Naive B cell (primary cell): ENCODE measurements at regions not wholly inside any gene's neighbourhood (a gene's known extent, or its start where the extent isn't known, plus 50 kb on each side); places are given as distances from the start of the nearest gene placed in this dataset.
"Not testable (repeated sequence)": the region's sequence is repeated elsewhere in the genome, so short reads cannot be mapped to it uniquely, and the experiment has no call there.

Experiments used
- ATAC-seq, 2 donors: fragments of 150-1000 bp; cut with Tn5 transposase; 2 replicates each; pipeline ENCODE4 v1.10.0; 2021; ENCODE audit warnings: low read depth in 2 of 2, mild to moderate bottlenecking in 2 of 2, moderate library complexity in 2 of 2
- DNase-seq: peaks from one replicate; pipeline ENCODE4 v3.0.0; 2022
- H3K27ac Mint-ChIP-seq, 6 donors: one replicate each; pipeline ENCODE4 v1.8.0; 2020 to 2022; ENCODE audit warnings: mild to moderate bottlenecking in 6 of 6, mixed read lengths in 6 of 6, moderate library complexity in 5 of 6, inconsistent platforms in 2 of 6
- H3K27me3 Mint-ChIP-seq, 3 donors: one replicate each; pipeline ENCODE4 v1.8.0; 2021 to 2022; ENCODE audit warnings: mixed read lengths in 3 of 3, mild to moderate bottlenecking in 1 of 3
- H3K36me3 Mint-ChIP-seq, 2 donors: one replicate each; pipeline ENCODE4 v1.8.0; 2020 to 2022; ENCODE audit warnings: mixed read lengths in 2 of 2, inconsistent platforms in 1 of 2, mild to moderate bottlenecking in 1 of 2
- H3K4me1 Mint-ChIP-seq, 3 donors: one replicate each; pipeline ENCODE4 v1.8.0; 2020 to 2022; ENCODE audit warnings: mixed read lengths in 3 of 3, inconsistent platforms in 1 of 3, mild to moderate bottlenecking in 1 of 3, moderate library complexity in 1 of 3
- H3K4me3 Mint-ChIP-seq, 8 donors: one replicate each; pipeline ENCODE4 v1.8.0; 2020 to 2022; ENCODE audit warnings: mild to moderate bottlenecking in 8 of 8, mixed read lengths in 8 of 8, moderate library complexity in 8 of 8, inconsistent platforms in 2 of 8
- H3K9me3 Mint-ChIP-seq, 7 donors: one replicate each; pipeline ENCODE4 v1.8.0; 2020 to 2022; ENCODE audit warnings: mixed read lengths in 7 of 7, mild to moderate bottlenecking in 5 of 7, inconsistent platforms in 2 of 7, moderate library complexity in 1 of 7

DNA sequence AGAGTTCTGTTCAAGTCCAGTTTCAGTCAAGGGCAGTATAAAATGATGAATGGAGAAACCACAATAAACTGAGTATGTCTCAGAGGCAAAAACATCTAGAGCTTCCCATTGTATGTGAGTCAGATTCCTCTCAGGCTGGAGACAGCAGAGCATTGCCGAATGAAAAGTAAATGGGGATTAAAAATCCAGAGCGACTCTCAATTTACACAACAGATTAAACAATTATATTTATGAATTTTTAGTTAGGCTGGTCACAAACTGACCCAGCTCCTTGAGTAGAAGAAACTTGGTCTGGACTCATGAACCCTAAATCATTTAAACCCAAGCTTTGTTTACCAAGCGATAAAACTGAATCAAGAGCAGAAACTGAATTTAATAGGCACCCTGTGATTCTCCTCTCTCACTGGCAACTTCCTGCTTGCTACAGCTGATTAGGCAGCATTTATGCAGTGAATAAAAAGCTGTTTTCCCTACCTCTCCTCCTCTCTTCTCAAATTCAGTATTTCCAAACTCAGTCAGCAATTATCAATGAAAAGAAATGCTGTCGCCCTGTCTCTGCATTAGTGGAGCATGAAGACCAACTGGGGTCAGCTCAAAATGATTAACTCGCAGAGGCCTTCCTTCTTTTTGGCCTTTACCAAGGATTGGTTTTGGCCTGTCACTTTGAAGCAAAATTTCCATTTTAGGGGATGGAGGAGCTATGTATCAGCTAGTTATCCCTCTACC is 568.0 kb downstream of the PDHA2 start:
- Mint-ChIP-seq H3K9me3 (peaks cover 0 to 4% (median 3%) of the 10 kb centered on the region in 7 donors), H3K27me3 (no peaks in the 10 kb centered on the region), H3K4me1 (no peaks in the 10 kb centered on the region), H3K36me3 (no peaks in the 10 kb centered on the region), H3K27ac (no peak overlapping the region), H3K4me3 (no peak overlapping the region)
- DNase-seq = no peak
- ATAC-seq = no peak

DNA sequence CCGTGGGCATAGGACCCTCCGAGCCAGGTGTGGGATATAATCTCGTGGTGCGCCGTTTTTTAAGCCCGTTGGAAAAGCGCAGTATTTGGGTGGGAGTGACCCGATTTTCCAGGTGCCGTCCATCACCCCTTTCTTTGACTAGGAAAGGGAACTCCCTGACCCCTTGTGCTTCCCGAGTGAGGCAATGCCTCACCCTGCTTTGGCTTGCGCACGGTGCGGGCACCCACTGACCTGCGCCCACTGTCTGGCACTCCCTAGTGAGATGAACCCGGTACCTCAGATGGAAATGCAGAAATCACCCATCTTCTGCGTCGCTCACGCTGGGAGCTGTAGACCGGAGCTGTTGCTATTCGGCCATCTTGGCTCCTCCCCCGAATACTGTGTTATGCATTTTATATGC is 575.0 kb downstream of the PDHA2 start:
- not testable (repeated sequence) for H3K9me3 Mint-ChIP-seq, H3K27ac Mint-ChIP-seq, H3K36me3 Mint-ChIP-seq, DNase-seq, ATAC-seq, H3K4me3 Mint-ChIP-seq, H3K27me3 Mint-ChIP-seq, H3K4me1 Mint-ChIP-seq

DNA sequence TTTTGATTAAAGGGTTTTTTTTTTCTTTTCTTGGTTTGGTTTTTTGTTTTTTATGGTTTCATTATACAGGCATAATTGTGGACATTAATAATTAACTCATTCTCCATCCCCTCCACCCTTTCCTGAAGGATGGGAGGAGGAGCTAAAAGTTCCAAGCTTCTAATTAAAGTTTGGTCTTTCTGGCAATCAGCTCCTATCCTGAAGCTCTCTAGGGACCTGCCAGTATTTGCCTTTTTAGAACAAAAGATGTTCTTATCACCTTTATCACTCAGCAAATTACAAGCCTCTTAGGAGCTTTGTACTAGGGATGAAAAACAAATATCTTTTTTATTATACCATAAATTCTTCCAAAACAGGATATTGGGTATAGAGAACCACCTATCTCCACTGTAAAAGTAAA is 589.8 kb downstream of the PDHA2 start:
- Mint-ChIP-seq H3K9me3 (peaks cover 0 to 5% (median 2%) of the 10 kb centered on the region in 7 donors), H3K4me3 (no peak overlapping the region), H3K36me3 (no peaks in the 10 kb centered on the region), H3K4me1 (no peaks in the 10 kb centered on the region), H3K27ac (no peak overlapping the region), H3K27me3 (no peaks in the 10 kb centered on the region)
- ATAC-seq = no peak
- DNase-seq = no peak

DNA sequence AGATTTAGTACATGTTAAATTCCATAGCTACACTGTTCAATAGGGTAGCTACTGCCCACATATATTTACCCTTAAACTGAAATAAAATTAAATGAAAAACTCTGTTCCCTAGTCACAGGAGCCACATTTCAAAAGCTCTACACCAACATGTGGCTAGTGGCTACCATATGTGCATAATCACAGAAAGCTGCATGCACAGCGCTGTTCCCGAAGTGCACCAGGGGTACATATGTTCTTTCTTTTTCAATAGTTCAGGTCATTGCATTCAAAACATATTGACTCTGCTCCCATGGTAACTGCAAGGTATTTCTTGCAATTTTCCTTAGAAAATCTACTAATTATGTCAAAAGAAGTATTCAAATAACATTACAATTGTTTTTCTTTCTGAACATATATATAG is 591.2 kb downstream of the PDHA2 start:
- Mint-ChIP-seq H3K36me3 (no peaks in the 10 kb centered on the region), H3K9me3 (peaks cover 0 to 5% (median 0%) of the 10 kb centered on the region in 7 donors), H3K27me3 (no peaks in the 10 kb centered on the region), H3K4me1 (no peaks in the 10 kb centered on the region), H3K4me3 (no peak overlapping the region), H3K27ac (no peak overlapping the region)
- no peak for ATAC-seq
- no peak for DNase-seq

DNA sequence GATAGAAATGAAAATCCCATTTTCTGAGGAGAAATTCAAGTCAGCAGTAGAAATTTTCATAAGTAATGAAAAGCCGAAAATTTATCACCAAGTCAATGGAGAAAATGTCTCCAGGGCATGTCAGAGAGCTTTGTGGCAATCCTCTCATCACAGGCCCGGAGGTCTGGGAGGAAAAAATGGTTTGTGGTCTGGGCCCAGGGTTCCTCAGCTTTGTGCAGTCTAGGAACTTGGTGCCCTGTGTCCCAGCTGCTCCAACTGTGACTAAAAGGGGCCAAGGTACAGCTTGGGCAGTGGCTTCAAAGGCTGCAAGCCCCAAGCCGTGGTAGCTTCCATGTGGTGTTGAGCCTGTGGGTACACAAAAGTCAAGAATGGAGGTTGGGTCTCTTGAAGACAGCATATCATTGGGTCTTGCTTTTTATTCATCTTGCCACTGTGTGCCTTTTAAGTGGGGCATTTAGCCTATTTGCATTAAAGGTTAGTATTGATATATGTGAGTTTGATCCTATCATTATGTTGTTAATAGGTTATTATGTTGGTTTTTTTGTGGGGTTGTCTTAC is 608.5 kb downstream of the PDHA2 start:
- H3K9me3 Mint-ChIP-seq = peaks cover 7 to 48% (median 26%) of the 10 kb centered on the region in 7 donors
- peaks cover 0 to 11% of the 10 kb centered on the region in 2 donors for H3K36me3 Mint-ChIP-seq
- H3K27me3 Mint-ChIP-seq = no peaks in the 10 kb centered on the region
- no peak for ATAC-seq
- H3K4me3 Mint-ChIP-seq = no peak overlapping the region
- H3K27ac Mint-ChIP-seq = no peak overlapping the region
- DNase-seq = no peak
- H3K4me1 Mint-ChIP-seq = no peaks in the 10 kb centered on the region

DNA sequence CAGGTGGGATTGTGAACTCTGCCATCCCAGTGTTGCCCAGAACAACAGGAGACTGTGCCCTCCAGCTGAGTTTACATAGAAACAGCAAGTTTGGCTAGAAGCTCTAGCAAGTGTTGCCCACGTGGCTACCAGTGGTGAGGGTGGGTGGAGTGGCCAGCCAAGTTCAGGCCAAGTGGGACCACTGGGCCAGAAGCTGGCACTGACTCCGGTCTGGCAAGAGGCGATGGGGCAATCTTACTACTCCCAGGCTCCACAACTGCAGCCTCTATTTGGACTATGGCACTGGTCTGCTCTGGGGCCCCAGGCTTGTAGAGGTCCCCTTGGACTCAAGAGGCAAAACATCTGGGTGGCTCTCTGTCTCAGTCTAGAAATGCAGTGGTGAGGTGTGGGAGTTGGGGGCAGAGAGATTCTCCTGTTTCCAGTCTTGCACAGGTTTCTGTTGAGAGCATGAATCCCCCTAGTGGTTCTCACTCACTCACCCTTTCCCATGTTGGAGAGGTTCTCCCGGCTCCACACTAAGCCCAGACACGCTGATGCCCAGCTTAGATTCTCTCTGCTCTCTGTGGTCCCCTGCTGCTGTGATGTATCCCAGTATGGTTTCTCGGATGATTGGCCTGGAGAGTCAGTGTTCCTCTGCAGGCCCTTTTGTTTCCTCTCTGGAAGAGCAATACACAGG is 615.3 kb downstream of the PDHA2 start:
- no peaks in the 10 kb centered on the region for H3K36me3 Mint-ChIP-seq
- no peak for ATAC-seq
- no peak overlapping the region for H3K27ac Mint-ChIP-seq
- H3K27me3 Mint-ChIP-seq = no peaks in the 10 kb centered on the region
- peaks cover 6 to 15% (median 10%) of the 10 kb centered on the region in 7 donors for H3K9me3 Mint-ChIP-seq
- peak overlapping the region in 1 of 8 donors; percentile 3 for H3K4me3 Mint-ChIP-seq
- no peak for DNase-seq
- no peaks in the 10 kb centered on the region for H3K4me1 Mint-ChIP-seq

DNA sequence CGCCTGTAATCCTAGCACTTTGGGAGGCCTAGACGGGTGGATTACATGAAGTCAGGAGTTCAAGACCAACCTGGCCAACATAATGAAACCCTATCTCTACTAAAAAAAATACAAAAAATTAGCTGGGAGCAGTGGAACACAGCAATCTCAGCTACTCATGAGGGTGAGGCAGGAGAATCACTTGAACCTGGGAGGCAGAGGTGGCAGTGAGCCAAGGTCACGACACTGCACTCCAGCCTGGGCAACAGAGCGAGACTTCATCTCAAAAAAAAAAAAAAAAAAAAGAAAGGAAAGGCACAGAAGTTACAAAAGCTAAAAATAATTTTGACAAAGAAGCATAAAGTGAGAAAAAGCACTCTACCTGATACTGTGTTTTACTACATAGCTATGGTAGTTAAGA is 618.1 kb downstream of the PDHA2 start:
- not testable (repeated sequence) for H3K4me1 Mint-ChIP-seq, DNase-seq, ATAC-seq, H3K36me3 Mint-ChIP-seq, H3K27me3 Mint-ChIP-seq, H3K4me3 Mint-ChIP-seq, H3K27ac Mint-ChIP-seq
- H3K9me3 Mint-ChIP-seq = peaks cover 1 to 11% (median 5%) of the 10 kb centered on the region in 7 donors

DNA sequence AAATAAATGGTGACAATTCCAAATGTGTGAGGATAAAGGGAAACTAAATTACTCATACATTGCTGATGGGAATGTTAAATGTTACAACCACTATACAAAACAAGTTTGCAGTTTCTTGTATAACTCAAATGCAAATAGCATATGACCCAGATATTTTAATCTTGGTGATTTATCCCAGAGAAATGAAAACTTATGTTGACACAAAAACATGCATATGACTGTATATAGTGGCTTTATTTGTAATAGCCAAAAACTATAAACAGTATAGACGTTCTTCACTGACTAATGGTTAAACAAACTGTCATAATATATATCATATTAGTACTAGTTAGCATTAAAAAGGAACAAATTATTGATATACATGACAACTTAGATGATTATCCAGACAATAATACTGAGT is 619.2 kb downstream of the PDHA2 start:
- Mint-ChIP-seq H3K27ac (no peak overlapping the region), H3K4me3 (no peak overlapping the region), H3K9me3 (peaks cover 2 to 13% (median 10%) of the 10 kb centered on the region in 7 donors), H3K27me3 (no peaks in the 10 kb centered on the region), H3K36me3 (no peaks in the 10 kb centered on the region), H3K4me1 (no peaks in the 10 kb centered on the region)
- ATAC-seq (no peak), DNase-seq (no peak)

DNA sequence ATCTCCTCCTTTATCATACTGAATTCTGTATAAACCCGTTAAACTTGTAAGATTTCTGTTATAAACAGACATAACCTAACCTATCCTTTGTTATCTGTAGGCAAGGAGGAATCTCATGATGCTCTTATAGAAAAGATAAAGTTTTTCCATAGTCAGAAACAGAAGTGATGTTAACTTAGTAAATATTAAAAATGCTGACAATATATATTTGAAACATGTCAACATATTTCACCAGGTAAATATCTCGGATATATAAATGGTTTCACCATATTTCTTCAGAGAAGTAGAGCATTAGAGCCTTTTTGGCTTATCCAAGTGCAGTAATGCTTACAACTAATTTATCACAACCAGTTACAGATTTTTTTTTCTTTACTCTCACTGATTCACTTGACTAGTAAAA is 625.9 kb downstream of the PDHA2 start:
- no peak for ATAC-seq
- H3K36me3 Mint-ChIP-seq = no peaks in the 10 kb centered on the region

DNA sequence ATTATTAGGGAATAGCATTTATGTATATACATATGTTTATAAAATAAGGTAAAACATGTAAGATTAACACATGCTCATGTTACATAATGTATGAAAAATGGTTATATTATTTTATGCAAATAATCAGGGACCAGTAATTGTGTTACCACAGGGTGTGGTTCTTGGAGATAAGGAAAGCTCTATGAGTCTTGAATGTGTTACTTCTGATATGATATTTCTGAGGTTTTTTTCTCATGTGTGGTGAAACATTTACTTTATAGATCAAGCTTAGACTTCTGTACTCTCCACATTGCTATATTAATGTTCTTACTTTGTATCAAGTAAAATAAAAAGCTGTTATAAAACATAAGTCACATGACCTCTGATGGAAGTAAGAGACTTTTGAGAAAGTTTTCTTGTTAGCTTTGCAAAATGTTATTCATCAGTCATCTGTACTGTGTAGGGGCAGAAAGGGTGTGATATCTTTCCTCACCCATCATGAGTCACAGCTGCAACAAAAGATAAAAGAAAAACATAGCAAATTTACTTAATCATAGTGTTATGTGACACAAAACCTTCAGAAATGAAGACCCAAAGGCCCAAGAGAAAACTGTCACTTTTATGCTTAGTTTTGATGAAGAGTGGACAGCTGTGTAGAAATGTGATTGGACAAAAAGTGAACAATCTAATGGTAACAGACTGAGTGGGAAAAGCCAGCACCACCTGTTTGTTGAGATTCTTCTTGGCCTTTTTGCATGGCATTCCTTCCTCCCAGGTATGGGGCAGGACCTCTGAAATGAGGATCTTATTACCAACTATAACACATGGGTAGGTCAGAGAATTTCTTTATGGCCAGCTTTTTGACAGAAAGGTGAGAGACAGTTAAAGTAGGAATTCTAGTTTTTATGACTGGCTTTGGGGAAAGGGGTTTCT is 632.3 kb downstream of the PDHA2 start:
- H3K27ac Mint-ChIP-seq = peak overlapping the region in 1 of 6 donors; percentile 57
- H3K27me3 Mint-ChIP-seq = no peaks in the 10 kb centered on the region
- H3K4me1 Mint-ChIP-seq = no peaks in the 10 kb centered on the region
- no peak for DNase-seq
- peaks cover 2 to 23% (median 5%) of the 10 kb centered on the region in 7 donors for H3K9me3 Mint-ChIP-seq
- H3K4me3 Mint-ChIP-seq = no peak overlapping the region
- H3K36me3 Mint-ChIP-seq = no peaks in the 10 kb centered on the region
- ATAC-seq = no peak

More for the DNA sequence above, 625.9 kb downstream of the PDHA2 start:
- Mint-ChIP-seq H3K27me3 (no peaks in the 10 kb centered on the region), H3K4me1 (no peaks in the 10 kb centered on the region), H3K27ac (no peak overlapping the region), H3K4me3 (no peak overlapping the region), H3K9me3 (peaks cover 4 to 23% (median 10%) of the 10 kb centered on the region in 7 donors)
- no peak for DNase-seq

DNA sequence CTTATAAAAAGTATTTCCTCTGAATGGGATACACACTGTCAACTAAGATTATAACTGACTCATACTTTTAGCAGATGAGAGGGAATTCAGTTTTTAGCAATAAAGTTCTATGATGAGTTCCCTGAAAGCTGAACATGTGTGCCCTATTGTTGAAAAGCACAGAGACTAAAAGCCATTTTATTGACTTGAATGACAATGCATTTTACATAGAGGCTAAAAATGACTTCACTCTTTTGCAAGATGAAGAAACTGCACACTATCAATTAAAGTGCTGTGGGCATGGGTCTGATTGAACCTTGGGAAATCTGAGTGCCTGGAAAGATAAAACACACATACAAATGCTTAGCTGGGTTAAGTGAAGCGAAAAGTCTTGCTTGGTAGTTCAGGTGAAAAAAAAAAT is 633.4 kb downstream of the PDHA2 start:
- Mint-ChIP-seq H3K36me3 (no peaks in the 10 kb centered on the region), H3K4me1 (no peaks in the 10 kb centered on the region), H3K9me3 (peaks cover 2 to 30% (median 9%) of the 10 kb centered on the region in 7 donors), H3K27me3 (no peaks in the 10 kb centered on the region), H3K27ac (no peak overlapping the region), H3K4me3 (no peak overlapping the region)
- ATAC-seq = no peak
- DNase-seq = no peak

DNA sequence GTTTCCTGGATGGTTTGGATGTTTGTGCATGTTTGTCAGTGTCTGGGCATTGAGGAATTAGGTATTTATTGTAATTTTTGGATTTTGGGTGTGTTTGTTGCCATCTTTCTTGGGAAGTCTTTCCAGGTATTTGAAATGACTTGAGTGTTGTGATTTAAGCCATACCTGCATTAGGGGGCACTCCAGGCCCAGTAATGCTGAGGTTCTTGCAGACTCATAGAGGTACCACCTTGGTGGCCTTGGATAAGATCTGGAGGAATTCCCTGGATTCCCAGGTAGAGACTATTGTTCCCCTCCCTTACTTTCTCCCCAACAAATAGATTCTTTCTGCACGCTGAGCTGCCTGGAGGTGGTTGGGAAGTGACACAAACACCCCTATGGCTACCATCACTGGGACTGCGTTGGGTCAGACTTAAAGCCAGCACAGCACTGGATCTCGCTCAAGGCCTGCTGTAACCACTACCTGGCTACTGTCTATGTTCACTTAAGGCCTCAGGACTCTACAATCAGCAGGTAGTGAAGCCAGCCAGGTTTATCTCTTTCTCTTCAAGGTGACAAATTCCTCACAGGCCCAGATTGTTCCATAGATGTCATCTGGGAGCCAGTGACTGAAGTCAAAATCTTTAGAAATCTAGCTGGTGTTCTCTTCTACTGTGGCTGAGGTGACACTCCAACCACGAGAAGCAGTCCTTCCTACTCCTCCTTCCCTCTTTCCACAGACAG is 643.6 kb downstream of the PDHA2 start:
- H3K27me3 Mint-ChIP-seq = no peaks in the 10 kb centered on the region
- no peak overlapping the region for H3K27ac Mint-ChIP-seq
- ATAC-seq = no peak

DNA sequence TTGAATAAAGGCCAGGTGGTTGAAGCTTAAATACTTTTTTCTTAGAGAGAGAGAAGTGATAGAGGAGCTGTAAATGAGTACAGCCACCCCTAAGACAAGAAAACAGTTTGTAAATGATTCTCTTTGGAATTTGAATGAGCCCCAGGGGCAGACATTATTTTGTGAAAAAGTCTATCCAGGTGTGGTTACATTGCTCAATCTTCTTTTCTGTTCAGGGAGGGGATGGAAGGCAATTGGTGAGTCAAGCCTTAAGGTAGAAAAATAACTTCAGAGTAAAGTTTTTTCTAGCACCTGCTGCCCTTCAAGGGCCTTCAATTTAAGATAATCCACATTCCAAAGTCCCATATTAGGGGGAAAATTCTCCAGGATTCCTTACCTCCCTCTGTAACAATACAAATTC is 646.7 kb downstream of the PDHA2 start:
- no peak for ATAC-seq
- no peak overlapping the region for H3K4me3 Mint-ChIP-seq
- H3K27me3 Mint-ChIP-seq = no peaks in the 10 kb centered on the region
- H3K4me1 Mint-ChIP-seq = no peaks in the 10 kb centered on the region
- H3K27ac Mint-ChIP-seq = no peak overlapping the region
- H3K36me3 Mint-ChIP-seq = no peaks in the 10 kb centered on the region
- DNase-seq = no peak
- H3K9me3 Mint-ChIP-seq = peaks cover 0 to 25% (median 5%) of the 10 kb centered on the region in 7 donors

More for the DNA sequence above, 643.6 kb downstream of the PDHA2 start:
- no peak overlapping the region for H3K4me3 Mint-ChIP-seq
- no peaks in the 10 kb centered on the region for H3K36me3 Mint-ChIP-seq
- no peak for DNase-seq
- H3K4me1 Mint-ChIP-seq = no peaks in the 10 kb centered on the region
- peaks cover 2 to 28% (median 11%) of the 10 kb centered on the region in 7 donors for H3K9me3 Mint-ChIP-seq
